HEK293 (cell line): ENCODE measurements at regions not wholly inside any gene's neighbourhood (a gene's known extent, or its start where the extent isn't known, plus 50 kb on each side); places are given as distances from the start of the nearest gene placed in this dataset.

Experiments used
- CTCF ChIA-PET: fragments of 350-600 bp; formaldehyde crosslinking; extraction: SDS; loops from one replicate; lab custom pipeline; 2021; ENCODE audit warnings: antibody characterized with exemption; lab: Yijun Ruan, JAX
- POLR2A ChIA-PET: fragments of 300-600 bp; formaldehyde crosslinking; extraction: SDS; loops from one replicate; lab custom pipeline; 2020; ENCODE audit warnings: antibody characterized with exemption, inconsistent platforms; lab: Yijun Ruan, JAX
- H3K27ac ChIP-seq: fragments of 200-500 bp; sonication (Bioruptor generic); 2 replicates; pipeline ENCODE4 v1.5.1; 2014; ENCODE audit warnings: low read depth, low read length, control low read depth, inconsistent platforms; ENCODE audit errors: extremely low read depth
- H3K36me3 ChIP-seq, 2 experiments: fragments of 200-500 bp in 1 of 2; sonication (Bioruptor generic) in 1 of 2; 1 replicate in 1 of 2; 2 replicates in 1 of 2; pipeline ENCODE4 v1.5.1; 2014 to 2017; ENCODE audit warnings: inconsistent platforms in 2 of 2, low read length in 2 of 2; ENCODE audit not compliant: control insufficient read depth in 2 of 2, insufficient read depth in 1 of 2
- H3K4me1 ChIP-seq: fragments of 200-500 bp; sonication (Bioruptor generic); 2 replicates; pipeline ENCODE4 v1.5.1; 2014; ENCODE audit warnings: mild to moderate bottlenecking, low read length, inconsistent platforms; ENCODE audit not compliant: control insufficient read depth, insufficient read depth
- H3K4me3 ChIP-seq: 2 replicates; pipeline ENCODE4 v1.5.1; 2011; ENCODE audit warnings: low read depth, mild to moderate bottlenecking, control low read depth, low read length, moderate library complexity
- H3K9me3 ChIP-seq: fragments of 200-500 bp; sonication (Bioruptor generic); 2 replicates; pipeline ENCODE4 v1.5.1; 2014; ENCODE audit warnings: low read depth, low read length, inconsistent platforms; ENCODE audit not compliant: control insufficient read depth, insufficient read depth
- HOXD13 ChIP-seq: sonication (generic); formaldehyde crosslinking; IDR thresholded peaks from 2 replicates; pipeline ENCODE4 v1.8.0; 2022; ENCODE audit warnings: missing genetic modification reagents, borderline replicate concordance
- KLF7 ChIP-seq: fragments of 450-650 bp; formaldehyde crosslinking; IDR thresholded peaks from 2 replicates; pipeline ENCODE4 v1.5.1; 2016; ENCODE audit warnings: missing biosample characterization, missing genetic modification characterization, borderline replicate concordance
- ZBTB20 ChIP-seq: fragments of 450-650 bp; formaldehyde crosslinking; IDR thresholded peaks from 2 replicates; pipeline ENCODE4 v1.5.1; 2016; ENCODE audit warnings: missing biosample characterization, missing genetic modification characterization
- ZEB2 ChIP-seq: fragments of 450-650 bp; formaldehyde crosslinking; IDR thresholded peaks from 2 replicates; pipeline ENCODE4 v1.5.1; 2016; ENCODE audit warnings: missing biosample characterization, missing genetic modification characterization
- ZFP69B ChIP-seq: fragments of 450-650 bp; formaldehyde crosslinking; IDR thresholded peaks from 2 replicates; pipeline ENCODE4 v1.5.1; 2016; ENCODE audit warnings: missing biosample characterization, missing genetic modification characterization
- ZNF223 ChIP-seq: fragments of 450-650 bp; formaldehyde crosslinking; IDR thresholded peaks from 2 replicates; pipeline ENCODE4 v1.5.1; 2016; ENCODE audit warnings: missing biosample characterization, missing genetic modification characterization
- ZNF292 ChIP-seq: fragments of 450-650 bp; formaldehyde crosslinking; IDR thresholded peaks from 2 replicates; pipeline ENCODE4 v1.5.1; 2016; ENCODE audit warnings: low read depth, missing biosample characterization, missing genetic modification characterization, borderline replicate concordance
- ZNF341 ChIP-seq: fragments of 450-650 bp; formaldehyde crosslinking; IDR thresholded peaks from 2 replicates; pipeline ENCODE4; 2016; ENCODE audit warnings: low read depth, missing biosample characterization, missing genetic modification characterization
- ZNF416 ChIP-seq: fragments of 450-650 bp; formaldehyde crosslinking; IDR thresholded peaks from 2 replicates; pipeline ENCODE4 v1.5.1; 2016; ENCODE audit warnings: missing biosample characterization, missing genetic modification characterization
- ZNF513 ChIP-seq: fragments of 450-650 bp; IDR thresholded peaks from 2 replicates; pipeline ENCODE4 v1.5.1; 2018; ENCODE audit warnings: missing biosample characterization, missing genetic modification characterization
- TF ChIP-seq, protein P1 (sequence below): fragments of 450-650 bp; formaldehyde crosslinking; IDR thresholded peaks from 2 replicates; pipeline ENCODE4 v1.5.1; 2016; ENCODE audit warnings: missing biosample characterization, missing genetic modification characterization
- TF ChIP-seq, protein P2 (sequence below): fragments of 450-650 bp; formaldehyde crosslinking; conservative IDR thresholded peaks from 2 replicates; pipeline ENCODE4 v1.5.1; 2016; ENCODE audit warnings: low read depth, missing biosample characterization, missing genetic modification characterization

DNA sequence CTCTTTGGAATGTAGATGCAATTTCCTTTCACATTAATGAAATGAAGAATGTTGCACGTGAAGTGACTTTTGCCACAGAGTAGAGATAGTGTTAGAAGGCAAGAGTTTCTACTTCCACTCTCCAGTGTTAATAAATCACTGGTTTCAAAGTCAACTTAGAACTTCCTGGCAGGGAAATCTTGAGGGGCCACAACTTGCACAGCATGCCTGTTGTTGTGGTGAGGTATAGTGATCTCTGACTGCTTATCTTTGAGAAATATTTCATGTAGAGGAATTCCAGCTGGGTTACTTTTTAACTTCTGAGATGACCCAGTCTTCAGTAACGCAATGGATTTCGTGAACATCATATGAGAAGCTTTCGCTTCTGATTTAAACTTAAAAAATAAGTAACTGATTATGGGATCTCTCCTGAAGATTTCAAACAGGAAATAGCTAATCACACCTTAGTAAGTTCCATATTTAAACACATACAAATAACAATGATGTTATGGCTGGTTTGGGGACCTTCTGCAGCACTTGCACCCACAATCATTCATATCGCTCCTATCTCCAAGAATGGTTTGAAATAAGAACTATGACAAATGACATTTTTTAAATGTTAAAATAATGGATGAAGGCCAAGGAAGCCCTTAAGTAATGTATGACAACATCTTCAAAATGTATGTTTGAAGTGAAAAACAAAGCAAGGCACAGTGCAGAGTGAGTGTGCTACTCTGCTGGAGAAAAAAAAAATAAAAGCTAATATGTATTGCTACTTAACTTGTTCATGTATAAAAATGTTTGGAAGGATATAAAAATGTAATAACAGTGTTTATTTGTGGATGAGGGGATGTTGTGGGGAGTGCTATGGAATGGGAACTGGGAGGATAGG lies 726.5 kb upstream of the NECTIN3 start (continued):
- no peak for TF ChIP-seq ZNF513
- no peak for TF ChIP-seq ZNF416 (tag by site-specific recombination)
- TF ChIP-seq, protein P1, sequence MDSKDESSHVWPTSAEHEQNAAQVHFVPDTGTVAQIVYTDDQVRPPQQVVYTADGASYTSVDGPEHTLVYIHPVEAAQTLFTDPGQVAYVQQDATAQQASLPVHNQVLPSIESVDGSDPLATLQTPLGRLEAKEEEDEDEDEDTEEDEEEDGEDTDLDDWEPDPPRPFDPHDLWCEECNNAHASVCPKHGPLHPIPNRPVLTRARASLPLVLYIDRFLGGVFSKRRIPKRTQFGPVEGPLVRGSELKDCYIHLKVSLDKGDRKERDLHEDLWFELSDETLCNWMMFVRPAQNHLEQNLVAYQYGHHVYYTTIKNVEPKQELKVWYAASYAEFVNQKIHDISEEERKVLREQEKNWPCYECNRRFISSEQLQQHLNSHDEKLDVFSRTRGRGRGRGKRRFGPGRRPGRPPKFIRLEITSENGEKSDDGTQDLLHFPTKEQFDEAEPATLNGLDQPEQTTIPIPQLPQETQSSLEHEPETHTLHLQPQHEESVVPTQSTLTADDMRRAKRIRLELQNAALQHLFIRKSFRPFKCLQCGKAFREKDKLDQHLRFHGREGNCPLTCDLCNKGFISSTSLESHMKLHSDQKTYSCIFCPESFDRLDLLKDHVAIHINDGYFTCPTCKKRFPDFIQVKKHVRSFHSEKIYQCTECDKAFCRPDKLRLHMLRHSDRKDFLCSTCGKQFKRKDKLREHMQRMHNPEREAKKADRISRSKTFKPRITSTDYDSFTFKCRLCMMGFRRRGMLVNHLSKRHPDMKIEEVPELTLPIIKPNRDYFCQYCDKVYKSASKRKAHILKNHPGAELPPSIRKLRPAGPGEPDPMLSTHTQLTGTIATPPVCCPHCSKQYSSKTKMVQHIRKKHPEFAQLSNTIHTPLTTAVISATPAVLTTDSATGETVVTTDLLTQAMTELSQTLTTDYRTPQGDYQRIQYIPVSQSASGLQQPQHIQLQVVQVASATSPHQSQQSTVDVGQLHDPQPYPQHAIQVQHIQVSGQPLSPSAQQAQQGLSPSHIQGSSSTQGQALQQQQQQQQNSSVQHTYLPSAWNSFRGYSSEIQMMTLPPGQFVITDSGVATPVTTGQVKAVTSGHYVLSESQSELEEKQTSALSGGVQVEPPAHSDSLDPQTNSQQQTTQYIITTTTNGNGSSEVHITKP (tag by site-specific recombination): no peak
- no peak for TF ChIP-seq ZFP69B (tag by site-specific recombination)
- TF ChIP-seq ZNF292 (tag by site-specific recombination): no peak
- no peak for TF ChIP-seq ZNF341

DNA sequence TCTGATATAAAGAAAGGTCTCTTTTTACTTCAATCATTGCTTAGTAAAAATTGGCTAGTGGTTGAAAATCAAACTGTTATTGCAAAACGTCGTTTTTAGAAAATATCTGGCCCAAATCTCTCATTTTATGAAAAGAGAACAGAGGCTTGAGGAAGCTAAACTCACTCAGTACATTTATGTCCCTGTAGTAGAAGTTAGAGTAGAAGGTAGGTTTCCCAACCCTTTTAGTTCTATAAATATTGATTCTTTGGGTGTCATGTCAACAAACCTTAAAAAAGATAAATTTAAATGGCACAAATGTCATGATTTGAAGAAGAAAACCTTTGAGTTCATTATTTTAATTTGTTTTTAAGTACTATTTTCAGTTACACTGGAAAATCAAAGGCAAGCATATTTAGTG lies 722.3 kb upstream of the NECTIN3 start:
- TF ChIP-seq, protein P2, sequence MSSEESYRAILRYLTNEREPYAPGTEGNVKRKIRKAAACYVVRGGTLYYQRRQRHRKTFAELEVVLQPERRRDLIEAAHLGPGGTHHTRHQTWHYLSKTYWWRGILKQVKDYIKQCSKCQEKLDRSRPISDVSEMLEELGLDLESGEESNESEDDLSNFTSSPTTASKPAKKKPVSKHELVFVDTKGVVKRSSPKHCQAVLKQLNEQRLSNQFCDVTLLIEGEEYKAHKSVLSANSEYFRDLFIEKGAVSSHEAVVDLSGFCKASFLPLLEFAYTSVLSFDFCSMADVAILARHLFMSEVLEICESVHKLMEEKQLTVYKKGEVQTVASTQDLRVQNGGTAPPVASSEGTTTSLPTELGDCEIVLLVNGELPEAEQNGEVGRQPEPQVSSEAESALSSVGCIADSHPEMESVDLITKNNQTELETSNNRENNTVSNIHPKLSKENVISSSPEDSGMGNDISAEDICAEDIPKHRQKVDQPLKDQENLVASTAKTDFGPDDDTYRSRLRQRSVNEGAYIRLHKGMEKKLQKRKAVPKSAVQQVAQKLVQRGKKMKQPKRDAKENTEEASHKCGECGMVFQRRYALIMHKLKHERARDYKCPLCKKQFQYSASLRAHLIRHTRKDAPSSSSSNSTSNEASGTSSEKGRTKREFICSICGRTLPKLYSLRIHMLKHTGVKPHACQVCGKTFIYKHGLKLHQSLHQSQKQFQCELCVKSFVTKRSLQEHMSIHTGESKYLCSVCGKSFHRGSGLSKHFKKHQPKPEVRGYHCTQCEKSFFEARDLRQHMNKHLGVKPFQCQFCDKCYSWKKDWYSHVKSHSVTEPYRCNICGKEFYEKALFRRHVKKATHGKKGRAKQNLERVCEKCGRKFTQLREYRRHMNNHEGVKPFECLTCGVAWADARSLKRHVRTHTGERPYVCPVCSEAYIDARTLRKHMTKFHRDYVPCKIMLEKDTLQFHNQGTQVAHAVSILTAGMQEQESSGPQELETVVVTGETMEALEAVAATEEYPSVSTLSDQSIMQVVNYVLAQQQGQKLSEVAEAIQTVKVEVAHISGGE (tag by site-specific recombination): no peak
- TF ChIP-seq ZNF223 (tag by site-specific recombination) (no peak), HOXD13 (CRISPR knock-in tag) (no peak), KLF7 (tag by site-specific recombination) (no peak), ZBTB20 (tag by site-specific recombination) (no peak), ZEB2 (tag by site-specific recombination) (no peak), ZNF513 (no peak)
- TF ChIP-seq, all 188 proteins: peak for 0
- H3K4me1 ChIP-seq: no peaks in the 10 kb centered on the region
- CTCF ChIA-PET: no interaction called here
- POLR2A ChIA-PET: no interaction called here
- no peaks in the 10 kb centered on the region for H3K36me3 ChIP-seq
- no peak overlapping the region for H3K4me3 ChIP-seq
- H3K27ac ChIP-seq: no peak overlapping the region
- no peaks in the 10 kb centered on the region for H3K9me3 ChIP-seq
